NCI-H226 (cell line): ENCODE measurements at regions not wholly inside any gene's neighbourhood (a gene's known extent, or its start where the extent isn't known, plus 50 kb on each side); places are given as distances from the start of the nearest gene placed in this dataset.

ENCODE experiments used
- DNase-seq: peaks from one replicate; pipeline ENCODE4 v3.0.0-alpha.2; 2015

GRCh38 chr6:114471450-114471849, 128.6 kb upstream of the HS3ST5 start:
- DNase-seq: no peak

DNA sequence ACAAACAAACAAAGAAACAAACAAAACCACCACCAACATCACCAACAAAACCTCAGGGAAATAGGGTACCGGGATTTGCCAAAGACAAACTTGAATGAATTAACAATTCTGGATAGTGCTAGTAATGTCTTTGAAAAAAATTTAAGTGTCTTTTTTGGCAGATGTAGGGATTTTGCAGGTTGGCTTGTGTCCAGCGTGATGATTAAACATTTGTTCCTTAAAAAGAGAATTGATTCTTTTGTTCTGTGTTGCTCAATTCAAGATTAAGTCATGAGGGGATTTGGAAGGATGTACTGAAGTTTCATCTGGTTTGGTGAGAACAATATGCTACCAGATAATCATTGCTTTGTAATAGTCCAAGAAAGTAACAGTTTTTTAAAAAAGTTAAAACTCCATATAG, 125.1 kb upstream of the HS3ST5 start:
- no peak for DNase-seq

- DNase-seq: no peak
Observed at GRCh38 chr6:114465511-114465910, 122.7 kb upstream of the HS3ST5 start.

DNA sequence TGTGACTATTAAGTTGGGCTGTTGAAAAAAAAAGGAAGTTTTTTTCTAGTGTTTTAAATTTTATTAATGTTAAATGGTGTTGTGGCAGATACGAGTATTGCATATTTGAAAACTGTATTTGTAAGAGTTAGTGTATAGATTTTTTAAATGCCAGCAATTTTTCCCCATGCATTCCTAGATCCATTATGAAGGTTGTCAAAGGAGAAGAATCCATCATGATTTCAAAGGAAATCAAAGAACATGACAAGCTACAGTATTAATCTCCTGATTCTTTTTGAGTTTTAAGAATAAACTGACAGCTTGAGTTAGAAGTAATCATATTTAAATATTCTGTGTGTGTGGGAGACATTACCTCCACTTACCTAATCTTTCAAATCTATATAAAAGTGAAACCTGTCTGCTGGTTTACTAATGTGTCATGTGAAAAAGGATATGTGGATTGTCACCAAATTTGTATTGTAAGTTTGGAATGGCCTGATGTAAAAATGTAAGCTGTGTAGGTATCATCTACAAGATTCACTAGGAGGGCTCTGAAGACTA, 111.0 kb upstream of the HS3ST5 start:
- DNase-seq: no peak

GRCh38 chr6:114452785-114453401, 110.1 kb upstream of the HS3ST5 start:
- DNase-seq: no peak

GRCh38 chr6:114450631-114451030, 107.8 kb upstream of the HS3ST5 start:
- no peak for DNase-seq

GRCh38 chr6:114449659-114450058, 106.8 kb upstream of the HS3ST5 start:
- no peak for DNase-seq

- DNase-seq: no peak
Observed at GRCh38 chr6:114446342-114446741, 103.5 kb upstream of the HS3ST5 start.

- DNase-seq: no peak
Observed at GRCh38 chr6:114445846-114446245, 103.0 kb upstream of the HS3ST5 start.

DNA sequence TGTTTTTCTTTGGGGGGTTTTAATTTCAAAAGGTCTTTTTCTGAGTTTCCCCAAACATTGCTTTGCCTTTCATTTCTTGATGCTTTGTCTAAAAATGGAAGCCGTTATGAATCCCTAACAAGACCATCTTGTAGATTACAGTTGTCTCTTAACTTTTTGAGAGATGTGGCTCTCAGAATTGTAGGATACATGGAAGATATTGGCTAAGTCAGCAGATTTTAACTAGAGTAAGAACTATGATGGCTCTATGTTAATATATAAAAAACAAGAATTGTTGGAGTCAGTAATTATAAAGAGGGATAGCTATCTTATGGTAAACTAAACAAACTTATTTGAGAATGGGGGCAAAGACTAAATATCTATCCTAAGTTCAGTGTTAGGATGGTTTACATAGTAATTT, 96.6 kb upstream of the HS3ST5 start:
- no peak for DNase-seq

GRCh38 chr6:114437235-114437634, 94.4 kb upstream of the HS3ST5 start:
- DNase-seq: no peak

- no peak for DNase-seq
Observed at GRCh38 chr6:114436691-114437090, 93.9 kb upstream of the HS3ST5 start.

DNA sequence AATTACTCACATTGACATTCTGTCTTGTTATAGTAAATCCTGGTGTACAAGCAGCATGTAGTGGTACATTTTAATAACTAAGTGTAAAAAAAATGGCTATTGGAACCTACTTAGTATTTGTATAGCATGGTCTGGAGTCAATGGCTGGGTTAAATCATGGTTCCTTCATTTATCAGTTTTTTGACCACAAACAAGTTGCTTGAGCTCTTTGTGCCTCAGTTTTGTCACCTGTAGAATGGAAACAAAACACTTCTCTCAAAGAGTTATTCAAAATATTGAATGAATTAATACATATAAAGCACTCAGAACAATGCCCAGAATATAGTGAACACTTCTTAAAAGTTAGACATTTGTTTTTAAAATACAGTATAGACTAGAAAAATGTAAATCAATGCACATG, 93.2 kb upstream of the HS3ST5 start:
- no peak for DNase-seq

DNA sequence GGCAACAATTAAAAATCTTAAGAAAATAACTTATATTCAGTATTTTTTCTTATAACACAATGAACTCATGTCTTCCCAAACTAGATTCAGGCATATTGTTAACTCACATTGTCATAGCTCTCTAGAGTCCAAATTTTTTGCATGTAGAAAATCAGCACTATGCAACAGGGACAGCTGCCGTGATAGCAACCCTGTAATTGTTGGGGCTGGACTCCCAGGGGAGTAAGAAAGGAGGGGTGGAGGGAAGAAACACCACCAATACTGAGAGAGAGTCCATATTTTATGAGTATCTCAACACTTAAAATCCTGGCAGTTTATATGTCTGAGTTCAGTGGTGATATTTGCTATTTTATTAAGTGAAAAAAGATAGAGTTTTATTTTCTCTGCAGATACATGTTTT, 89.6 kb upstream of the HS3ST5 start:
- DNase-seq: no peak

DNA sequence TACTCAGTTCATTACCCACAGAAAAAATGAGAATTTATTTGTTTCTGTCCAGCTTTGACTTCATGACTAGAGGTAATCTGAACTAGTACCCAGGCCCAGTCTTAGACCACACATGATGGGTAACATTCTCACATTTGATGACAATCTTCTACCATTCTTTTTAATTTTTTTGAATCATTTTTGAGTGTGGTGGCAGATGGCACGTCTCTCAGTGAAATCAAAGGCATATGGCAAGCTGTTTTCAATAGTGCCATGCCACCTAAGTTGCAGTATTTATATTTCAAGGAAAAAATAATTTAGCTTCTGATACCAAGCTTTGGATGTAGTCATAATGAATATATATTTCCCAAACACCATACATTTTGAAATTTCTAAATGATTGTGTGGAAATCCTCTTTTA, 88.8 kb upstream of the HS3ST5 start:
- DNase-seq: no peak

- DNase-seq: no peak
Observed at GRCh38 chr6:114430534-114431124, 87.8 kb upstream of the HS3ST5 start.

DNA sequence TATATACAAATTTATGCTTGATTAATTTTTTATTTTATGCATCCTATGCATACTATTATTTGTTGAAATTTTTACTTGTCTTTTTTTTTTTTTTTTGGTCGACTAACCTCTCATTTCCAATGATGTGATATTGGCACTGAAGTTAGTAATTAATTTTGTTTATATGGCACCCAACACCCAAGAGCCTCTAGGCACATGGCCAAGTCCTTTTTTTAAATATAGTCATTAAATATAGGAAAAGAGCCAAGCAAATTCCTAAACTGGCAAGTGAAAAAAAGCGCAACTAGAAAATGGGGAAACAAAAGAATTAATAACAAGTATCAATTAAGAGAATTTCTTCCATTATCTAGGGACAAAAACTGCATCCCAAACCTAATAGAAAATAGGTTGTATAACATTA, 85.5 kb upstream of the HS3ST5 start:
- no peak for DNase-seq

GRCh38 chr6:114421199-114421598, 78.4 kb upstream of the HS3ST5 start:
- no peak for DNase-seq

DNA sequence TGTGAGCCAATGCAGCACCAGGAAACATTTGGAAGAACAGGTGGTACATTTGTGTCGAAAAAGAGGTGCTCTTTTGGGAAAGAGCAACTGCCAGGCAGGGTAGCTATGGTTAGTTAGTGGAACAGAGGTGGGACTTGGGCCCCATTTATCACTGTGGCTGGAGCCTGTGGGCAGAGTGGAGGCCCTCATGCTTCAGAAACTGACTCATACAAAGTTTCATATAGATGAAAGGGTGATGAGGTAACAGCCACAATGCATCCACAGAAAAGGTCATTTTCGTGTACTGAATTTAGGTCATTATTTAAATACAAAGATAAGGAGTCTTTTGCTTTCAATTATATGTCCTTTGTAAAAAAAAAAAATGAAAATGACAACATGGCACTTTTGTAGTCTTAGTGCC, 76.4 kb upstream of the HS3ST5 start:
- peak; percentile 57 for DNase-seq

DNA sequence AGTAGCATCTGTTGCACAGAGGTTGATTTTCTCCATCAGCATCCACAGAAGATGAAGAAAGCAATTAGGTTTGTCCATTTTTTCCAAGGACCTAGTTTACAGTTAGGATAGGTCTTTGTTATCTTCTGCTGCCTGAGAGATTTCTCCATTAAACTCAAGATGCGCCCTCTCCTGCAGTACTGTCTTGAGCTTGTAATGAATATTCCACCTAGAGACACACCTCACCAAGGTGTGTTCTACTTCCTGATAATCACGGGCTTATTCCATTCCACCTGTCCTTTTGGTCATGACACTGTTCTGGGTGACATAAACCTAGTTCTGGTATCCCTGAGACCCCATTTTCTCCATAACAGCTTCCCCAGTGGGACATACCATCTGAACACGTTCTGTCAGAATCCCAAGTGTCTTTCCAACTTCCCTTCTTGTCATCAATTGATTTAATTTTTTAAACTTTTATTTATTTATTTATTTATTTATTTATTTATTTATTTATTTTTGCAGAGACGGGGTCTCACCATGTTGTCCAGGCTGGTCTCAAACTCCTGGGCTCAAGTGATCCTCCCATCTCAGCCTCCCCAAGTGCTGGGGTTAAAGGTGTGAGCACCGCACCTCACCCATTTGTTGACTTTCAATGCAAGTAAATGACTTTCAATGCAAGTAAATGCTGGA, 75.6 kb upstream of the HS3ST5 start:
- no peak for DNase-seq

DNA sequence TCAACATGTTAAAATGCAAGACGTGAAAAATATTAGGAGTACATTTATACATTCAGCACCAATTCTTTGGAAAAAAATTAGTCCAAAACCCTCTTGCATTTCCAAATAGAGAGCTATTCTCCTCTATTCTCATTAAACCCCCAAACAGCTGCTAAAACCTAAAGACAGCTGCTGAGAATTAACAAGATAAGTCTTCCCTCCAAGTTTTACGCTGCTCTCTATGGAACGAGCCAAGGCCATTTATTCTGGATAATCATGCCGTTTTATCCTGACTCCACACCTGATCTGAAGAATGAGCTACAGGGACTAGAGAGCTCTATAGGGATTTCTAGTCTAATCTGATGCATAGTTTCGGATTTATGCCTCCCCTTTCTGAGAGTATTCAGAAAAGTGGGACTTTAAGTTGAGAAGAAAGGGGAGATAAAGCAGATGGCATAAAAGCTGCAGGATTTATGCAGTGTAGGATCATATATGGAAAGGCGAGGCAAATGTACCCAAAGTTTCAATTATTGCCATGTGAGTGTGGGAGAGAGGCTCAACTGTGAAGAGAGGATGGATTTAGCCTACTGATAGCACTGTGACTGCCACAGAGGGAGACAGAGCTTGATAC, 64.7 kb upstream of the HS3ST5 start:
- no peak for DNase-seq

- DNase-seq: no peak
Observed at GRCh38 chr6:114404339-114404955, 61.6 kb upstream of the HS3ST5 start.

DNA sequence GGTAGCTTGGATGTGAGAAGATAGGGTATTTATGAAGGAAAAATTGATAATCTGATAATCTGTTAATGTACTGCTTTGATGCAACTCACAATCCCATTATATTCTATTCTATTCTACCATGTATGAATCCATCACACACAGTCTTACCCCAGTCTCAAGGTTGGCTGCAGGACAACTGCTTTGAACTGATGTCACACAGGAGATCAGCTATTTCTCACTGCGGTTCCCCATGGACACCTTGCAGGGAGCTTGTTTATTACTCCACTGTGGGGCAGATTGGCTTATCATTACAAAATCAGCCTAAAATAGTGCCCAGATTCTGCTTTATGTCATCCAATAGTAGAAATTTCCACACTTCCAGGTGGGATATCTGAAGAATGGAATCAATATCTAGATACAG, 61.0 kb upstream of the HS3ST5 start:
- DNase-seq: no peak

DNA sequence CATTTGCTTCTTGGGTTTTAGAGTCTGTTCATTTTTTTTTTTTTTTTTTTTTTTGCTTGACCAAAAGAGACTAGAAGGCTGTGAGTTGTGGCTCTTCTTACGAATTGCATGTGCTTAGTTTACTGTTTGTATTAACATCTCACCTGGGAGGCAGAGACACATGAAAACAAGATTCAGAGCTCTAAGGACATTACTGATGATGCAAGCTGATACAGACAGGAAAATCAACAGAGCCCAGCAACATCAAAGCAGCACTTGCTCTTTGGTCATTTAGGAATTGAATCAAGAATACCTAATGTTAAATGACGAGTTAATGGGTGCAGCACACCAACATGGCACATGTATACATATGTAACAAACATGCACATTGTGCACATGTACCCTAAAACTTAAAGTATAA, 55.7 kb upstream of the HS3ST5 start:
- no peak for DNase-seq
